ENCODE measurements at regions not wholly inside any gene's neighbourhood (a gene's known extent, or its start where the extent isn't known, plus 50 kb on each side); places are given as distances from the start of the nearest gene placed in this dataset.

GRCh38 chr2:235216901-235217300, 265.1 kb downstream of the SH3BP4 start:
- TF ChIP-seq, protein P1, sequence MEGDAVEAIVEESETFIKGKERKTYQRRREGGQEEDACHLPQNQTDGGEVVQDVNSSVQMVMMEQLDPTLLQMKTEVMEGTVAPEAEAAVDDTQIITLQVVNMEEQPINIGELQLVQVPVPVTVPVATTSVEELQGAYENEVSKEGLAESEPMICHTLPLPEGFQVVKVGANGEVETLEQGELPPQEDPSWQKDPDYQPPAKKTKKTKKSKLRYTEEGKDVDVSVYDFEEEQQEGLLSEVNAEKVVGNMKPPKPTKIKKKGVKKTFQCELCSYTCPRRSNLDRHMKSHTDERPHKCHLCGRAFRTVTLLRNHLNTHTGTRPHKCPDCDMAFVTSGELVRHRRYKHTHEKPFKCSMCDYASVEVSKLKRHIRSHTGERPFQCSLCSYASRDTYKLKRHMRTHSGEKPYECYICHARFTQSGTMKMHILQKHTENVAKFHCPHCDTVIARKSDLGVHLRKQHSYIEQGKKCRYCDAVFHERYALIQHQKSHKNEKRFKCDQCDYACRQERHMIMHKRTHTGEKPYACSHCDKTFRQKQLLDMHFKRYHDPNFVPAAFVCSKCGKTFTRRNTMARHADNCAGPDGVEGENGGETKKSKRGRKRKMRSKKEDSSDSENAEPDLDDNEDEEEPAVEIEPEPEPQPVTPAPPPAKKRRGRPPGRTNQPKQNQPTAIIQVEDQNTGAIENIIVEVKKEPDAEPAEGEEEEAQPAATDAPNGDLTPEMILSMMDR (IDR thresholded peaks at IDR 0.05) = no peak
- no peak for TF ChIP-seq POLR2A (IDR thresholded peaks at IDR 0.05)
